Osteocyte (in vitro differentiated cells): ENCODE measurements at regions not wholly inside any gene's neighbourhood (a gene's known extent, or its start where the extent isn't known, plus 50 kb on each side); places are given as distances from the start of the nearest gene placed in this dataset.

Experiments used
- DNase-seq: peaks from one replicate; pipeline ENCODE4 v3.0.0; 2021; ENCODE audit warnings: mixed read lengths; ENCODE audit not compliant: unreplicated experiment; ENCODE audit errors: extremely low spot score
- H3K27ac Mint-ChIP-seq: one replicate; pipeline ENCODE4 v1.8.0; 2021; ENCODE audit warnings: mild to moderate bottlenecking, mixed read lengths; ENCODE audit not compliant: unreplicated experiment
- H3K27me3 Mint-ChIP-seq: one replicate; pipeline ENCODE4 v1.8.0; 2021; ENCODE audit warnings: mixed read lengths; ENCODE audit not compliant: unreplicated experiment
- H3K36me3 Mint-ChIP-seq: one replicate; pipeline ENCODE4 v1.8.0; 2021; ENCODE audit warnings: mixed read lengths; ENCODE audit not compliant: unreplicated experiment
- H3K4me1 Mint-ChIP-seq: one replicate; pipeline ENCODE4 v1.8.0; 2021; ENCODE audit warnings: mixed read lengths; ENCODE audit not compliant: unreplicated experiment
- H3K4me3 Mint-ChIP-seq: one replicate; pipeline ENCODE4 v1.8.0; 2021; ENCODE audit warnings: mild to moderate bottlenecking, moderate library complexity, mixed read lengths; ENCODE audit not compliant: unreplicated experiment
- H3K9me3 Mint-ChIP-seq: one replicate; pipeline ENCODE4 v1.8.0; 2021; ENCODE audit warnings: mixed read lengths; ENCODE audit not compliant: unreplicated experiment
- TF ChIP-seq, protein P1 (sequence below): fragments of 200-600 bp; sonication (generic); IDR thresholded peaks from 2 replicates; pipeline ENCODE4 v1.5.0; 2021; ENCODE audit warnings: antibody characterized with exemption, mild to moderate bottlenecking, moderate library complexity

DNA sequence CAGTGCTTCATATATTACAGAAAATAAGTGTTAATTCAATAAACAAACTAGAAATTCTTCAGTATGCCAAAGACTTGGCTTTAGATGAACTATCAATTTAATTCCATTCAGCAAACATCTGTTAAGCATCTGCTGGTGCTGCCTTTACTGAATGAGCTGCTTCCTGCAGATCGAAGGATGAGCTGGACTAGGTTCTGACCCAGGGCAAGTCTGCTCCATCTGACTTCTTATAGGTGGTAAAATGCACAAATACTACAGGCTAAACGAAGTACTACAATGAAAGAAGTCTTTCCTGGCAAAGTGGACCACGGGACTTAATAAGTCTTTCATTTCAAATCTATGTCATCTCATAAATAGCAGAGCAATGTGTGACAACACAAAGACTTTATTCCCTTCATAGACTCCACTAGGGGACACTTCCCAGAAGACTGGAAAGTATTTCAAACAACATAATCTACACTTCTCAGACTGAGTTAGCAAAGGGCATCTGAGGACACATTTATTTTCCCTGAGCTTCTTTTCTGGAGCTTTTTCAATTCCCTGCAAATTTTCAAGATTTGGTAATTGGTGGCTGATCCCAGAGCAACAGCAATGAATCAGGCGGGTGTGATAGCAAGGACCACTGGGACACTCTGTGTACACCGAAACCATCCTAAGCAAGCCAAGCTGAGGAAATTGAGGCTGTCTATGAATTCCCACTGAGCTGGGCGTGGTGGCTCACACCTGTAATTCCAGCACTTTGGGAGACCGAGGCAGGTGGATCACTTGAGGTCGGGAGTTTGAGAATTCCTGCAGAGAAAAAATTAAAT, 108.9 kb upstream of the FRMD4A start:
- no peak for DNase-seq
- Mint-ChIP-seq H3K27me3 (no peaks in the 10 kb centered on the region), H3K4me1 (peaks cover 48% of the 10 kb centered on the region), H3K36me3 (no peaks in the 10 kb centered on the region), H3K27ac (peak overlapping the region; percentile 68), H3K9me3 (no peaks in the 10 kb centered on the region), H3K4me3 (no peak overlapping the region)
- TF ChIP-seq, protein P1, sequence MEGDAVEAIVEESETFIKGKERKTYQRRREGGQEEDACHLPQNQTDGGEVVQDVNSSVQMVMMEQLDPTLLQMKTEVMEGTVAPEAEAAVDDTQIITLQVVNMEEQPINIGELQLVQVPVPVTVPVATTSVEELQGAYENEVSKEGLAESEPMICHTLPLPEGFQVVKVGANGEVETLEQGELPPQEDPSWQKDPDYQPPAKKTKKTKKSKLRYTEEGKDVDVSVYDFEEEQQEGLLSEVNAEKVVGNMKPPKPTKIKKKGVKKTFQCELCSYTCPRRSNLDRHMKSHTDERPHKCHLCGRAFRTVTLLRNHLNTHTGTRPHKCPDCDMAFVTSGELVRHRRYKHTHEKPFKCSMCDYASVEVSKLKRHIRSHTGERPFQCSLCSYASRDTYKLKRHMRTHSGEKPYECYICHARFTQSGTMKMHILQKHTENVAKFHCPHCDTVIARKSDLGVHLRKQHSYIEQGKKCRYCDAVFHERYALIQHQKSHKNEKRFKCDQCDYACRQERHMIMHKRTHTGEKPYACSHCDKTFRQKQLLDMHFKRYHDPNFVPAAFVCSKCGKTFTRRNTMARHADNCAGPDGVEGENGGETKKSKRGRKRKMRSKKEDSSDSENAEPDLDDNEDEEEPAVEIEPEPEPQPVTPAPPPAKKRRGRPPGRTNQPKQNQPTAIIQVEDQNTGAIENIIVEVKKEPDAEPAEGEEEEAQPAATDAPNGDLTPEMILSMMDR, result peak; percentile 30

DNA sequence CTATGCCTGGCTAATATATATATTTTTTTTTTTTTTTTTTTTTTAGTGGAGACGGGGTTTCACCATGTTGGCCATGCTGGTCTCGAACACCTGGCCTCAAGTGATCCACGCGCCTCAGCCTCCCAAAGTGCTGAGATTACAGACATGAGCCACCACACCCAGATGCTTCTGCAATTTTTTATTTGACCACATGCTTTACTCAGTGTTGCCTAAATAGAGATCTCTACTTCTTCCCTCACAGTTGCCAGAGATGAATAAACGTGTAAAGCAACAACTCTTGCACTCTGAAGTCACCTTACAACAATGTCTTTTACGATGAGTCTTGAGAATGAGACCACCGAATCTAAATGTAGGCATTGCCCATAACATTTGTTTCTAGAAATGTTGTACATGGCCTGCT, 107.9 kb upstream of the FRMD4A start:
- no peaks in the 10 kb centered on the region for H3K9me3 Mint-ChIP-seq
- TF ChIP-seq, protein P1, result no peak
- no peak overlapping the region for H3K4me3 Mint-ChIP-seq
- H3K4me1 Mint-ChIP-seq, result peaks cover 50% of the 10 kb centered on the region
- H3K27me3 Mint-ChIP-seq, result no peaks in the 10 kb centered on the region
- peak overlapping the region; percentile 68 for H3K27ac Mint-ChIP-seq
- DNase-seq, result no peak
- H3K36me3 Mint-ChIP-seq, result no peaks in the 10 kb centered on the region

DNA sequence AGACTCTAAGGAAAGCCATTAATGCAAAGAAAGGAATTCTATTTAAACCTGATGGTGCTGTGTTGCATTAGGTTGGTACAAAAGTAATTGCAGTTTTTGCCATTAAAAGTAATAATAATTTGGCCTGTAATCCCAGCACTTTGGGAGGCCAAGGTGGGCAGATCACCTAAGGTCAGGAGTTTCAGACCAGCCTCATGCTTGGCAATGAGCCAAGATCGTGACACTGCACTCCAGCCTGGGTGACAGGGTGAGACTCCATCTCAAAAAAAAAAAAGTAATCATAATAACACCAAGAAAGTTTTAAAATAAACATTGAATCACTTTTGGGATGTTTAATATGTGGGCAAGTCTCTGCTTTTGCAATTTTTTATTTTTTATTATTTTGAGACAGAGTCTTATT, 107.3 kb upstream of the FRMD4A start:
- no peaks in the 10 kb centered on the region for H3K27me3 Mint-ChIP-seq
- no peaks in the 10 kb centered on the region for H3K9me3 Mint-ChIP-seq
- H3K4me1 Mint-ChIP-seq, result peaks cover 55% of the 10 kb centered on the region
- H3K4me3 Mint-ChIP-seq, result no peak overlapping the region
- no peak for DNase-seq
- TF ChIP-seq, protein P1, result no peak
- H3K27ac Mint-ChIP-seq, result peak overlapping the region; percentile 47
- no peaks in the 10 kb centered on the region for H3K36me3 Mint-ChIP-seq

DNA sequence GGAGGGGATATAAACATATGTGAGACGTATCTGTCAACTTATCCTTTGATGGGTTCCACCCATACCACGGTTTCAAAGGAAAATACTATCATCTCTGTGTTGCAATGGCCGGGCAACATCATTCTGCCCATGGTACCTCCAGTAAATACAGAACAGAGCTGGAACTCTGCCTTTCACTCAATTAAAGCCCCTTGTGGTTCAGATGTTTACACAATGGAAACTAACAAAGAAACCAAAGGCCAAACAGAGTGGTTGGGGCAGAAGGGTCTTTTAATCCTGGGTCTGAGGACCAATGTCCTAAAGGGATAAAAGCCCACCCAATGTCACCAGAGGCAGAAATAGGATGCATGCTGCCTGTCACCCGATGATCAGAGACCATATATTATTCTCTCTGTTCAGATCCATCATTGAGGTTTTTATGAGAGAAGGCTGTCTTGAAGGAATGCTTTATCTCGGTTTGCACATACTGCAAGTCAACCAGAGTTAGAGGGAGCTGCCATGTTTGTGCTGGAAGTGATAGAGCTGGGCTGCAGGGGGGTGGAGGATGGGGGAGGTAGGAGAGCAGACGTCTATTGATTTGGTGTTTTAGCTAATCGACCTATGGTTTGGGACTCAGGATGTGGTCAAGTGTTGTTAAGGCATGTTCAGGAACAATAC, 105.4 kb upstream of the FRMD4A start:
- TF ChIP-seq, protein P1, result no peak
- no peak for DNase-seq
- H3K9me3 Mint-ChIP-seq, result no peaks in the 10 kb centered on the region
- H3K27me3 Mint-ChIP-seq, result no peaks in the 10 kb centered on the region
- H3K4me3 Mint-ChIP-seq, result no peak overlapping the region
- no peaks in the 10 kb centered on the region for H3K36me3 Mint-ChIP-seq
- H3K4me1 Mint-ChIP-seq, result peaks cover 54% of the 10 kb centered on the region
- no peak overlapping the region for H3K27ac Mint-ChIP-seq

DNA sequence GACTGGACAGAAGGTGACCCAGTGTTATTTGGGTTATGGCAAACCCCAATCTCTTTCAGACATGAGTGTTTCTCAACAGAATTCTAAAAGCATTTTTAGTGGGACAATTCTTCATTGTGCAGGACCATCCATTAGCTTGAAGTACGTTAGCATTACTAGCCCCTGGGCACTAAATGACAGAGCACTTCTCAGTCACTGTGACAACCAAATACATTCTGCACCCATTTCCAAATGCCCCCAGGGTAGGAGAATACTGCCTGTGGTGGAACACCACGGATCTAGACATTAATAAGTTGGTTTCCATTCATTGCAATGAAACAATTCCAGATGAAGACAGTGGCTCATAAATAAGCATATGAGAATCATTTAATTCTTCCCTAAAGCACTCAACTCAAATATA, 102.4 kb upstream of the FRMD4A start:
- Mint-ChIP-seq H3K4me1 (peaks cover 31% of the 10 kb centered on the region), H3K9me3 (peaks cover 4% of the 10 kb centered on the region), H3K27ac (no peak overlapping the region), H3K4me3 (no peak overlapping the region), H3K27me3 (no peaks in the 10 kb centered on the region), H3K36me3 (no peaks in the 10 kb centered on the region)
- TF ChIP-seq, protein P1, result no peak
- no peak for DNase-seq
